ENCODE measurements at regions not wholly inside any gene's neighbourhood (a gene's known extent, or its start where the extent isn't known, plus 50 kb on each side); places are given as distances from the start of the nearest gene placed in this dataset.

GRCh38 chr6:4503700-4504099 is 272.5 kb upstream of the CDYL start:
- TF ChIP-seq POLR2AphosphoS5 (IDR thresholded peaks at IDR 0.05), result no peak
- TF ChIP-seq, protein P1, sequence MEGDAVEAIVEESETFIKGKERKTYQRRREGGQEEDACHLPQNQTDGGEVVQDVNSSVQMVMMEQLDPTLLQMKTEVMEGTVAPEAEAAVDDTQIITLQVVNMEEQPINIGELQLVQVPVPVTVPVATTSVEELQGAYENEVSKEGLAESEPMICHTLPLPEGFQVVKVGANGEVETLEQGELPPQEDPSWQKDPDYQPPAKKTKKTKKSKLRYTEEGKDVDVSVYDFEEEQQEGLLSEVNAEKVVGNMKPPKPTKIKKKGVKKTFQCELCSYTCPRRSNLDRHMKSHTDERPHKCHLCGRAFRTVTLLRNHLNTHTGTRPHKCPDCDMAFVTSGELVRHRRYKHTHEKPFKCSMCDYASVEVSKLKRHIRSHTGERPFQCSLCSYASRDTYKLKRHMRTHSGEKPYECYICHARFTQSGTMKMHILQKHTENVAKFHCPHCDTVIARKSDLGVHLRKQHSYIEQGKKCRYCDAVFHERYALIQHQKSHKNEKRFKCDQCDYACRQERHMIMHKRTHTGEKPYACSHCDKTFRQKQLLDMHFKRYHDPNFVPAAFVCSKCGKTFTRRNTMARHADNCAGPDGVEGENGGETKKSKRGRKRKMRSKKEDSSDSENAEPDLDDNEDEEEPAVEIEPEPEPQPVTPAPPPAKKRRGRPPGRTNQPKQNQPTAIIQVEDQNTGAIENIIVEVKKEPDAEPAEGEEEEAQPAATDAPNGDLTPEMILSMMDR (IDR thresholded peaks at IDR 0.05), result no peak
- TF ChIP-seq POLR2A (IDR thresholded peaks at IDR 0.05), result no peak

Measured in breast epithelium (tissue), 3 donors.